Hematopoietic multipotent progenitor cell (in vitro differentiated cells): ENCODE measurements at regions not wholly inside any gene's neighbourhood (a gene's known extent, or its start where the extent isn't known, plus 50 kb on each side); places are given as distances from the start of the nearest gene placed in this dataset.
A peak's percentile ranks its signal among the peaks of the same experiment; 100 is the strongest.

Experiments used
- DNase-seq, 3 donors: peaks; one replicate each; pipeline ENCODE4 v3.0.0-alpha.2; 2011 to 2015; ENCODE audit warnings: low read depth in 2 of 3, low spot score in 2 of 3

DNA sequence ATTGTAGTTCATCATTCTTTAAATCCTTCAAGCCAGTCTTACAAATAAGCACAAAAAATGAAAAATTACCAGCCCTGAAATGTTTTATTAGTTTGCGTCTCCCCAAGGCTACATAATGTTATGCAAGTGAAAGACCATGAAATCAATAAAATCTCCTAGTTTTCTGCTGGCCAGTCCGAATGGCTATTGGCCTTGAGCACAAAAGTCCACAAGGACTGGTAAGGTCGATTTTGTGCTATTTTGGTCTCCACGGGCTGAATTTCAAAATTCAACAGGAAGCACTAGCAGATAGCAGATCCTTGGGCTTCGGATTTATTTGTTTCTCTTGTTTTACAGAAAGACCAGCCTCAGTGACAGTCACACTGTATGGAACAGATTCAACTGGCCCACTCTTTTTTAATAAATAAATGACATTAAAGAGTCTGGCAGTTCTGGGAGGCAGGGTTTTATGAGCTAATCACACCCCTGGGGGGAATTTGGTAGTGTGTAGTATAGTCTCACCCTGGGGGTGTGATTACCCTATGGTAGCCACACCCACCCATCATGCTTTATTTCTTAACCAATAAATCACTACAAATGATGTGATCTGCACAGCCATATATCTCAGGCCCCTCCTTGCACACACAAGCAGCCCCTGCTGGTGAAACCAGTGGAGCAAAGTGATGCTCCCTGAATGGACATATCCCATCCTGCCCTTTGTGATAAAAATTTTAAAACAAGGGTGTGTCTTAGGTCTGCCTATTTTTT is 51.1 kb upstream of the TMEM33 start:
- no peak for DNase-seq

DNA sequence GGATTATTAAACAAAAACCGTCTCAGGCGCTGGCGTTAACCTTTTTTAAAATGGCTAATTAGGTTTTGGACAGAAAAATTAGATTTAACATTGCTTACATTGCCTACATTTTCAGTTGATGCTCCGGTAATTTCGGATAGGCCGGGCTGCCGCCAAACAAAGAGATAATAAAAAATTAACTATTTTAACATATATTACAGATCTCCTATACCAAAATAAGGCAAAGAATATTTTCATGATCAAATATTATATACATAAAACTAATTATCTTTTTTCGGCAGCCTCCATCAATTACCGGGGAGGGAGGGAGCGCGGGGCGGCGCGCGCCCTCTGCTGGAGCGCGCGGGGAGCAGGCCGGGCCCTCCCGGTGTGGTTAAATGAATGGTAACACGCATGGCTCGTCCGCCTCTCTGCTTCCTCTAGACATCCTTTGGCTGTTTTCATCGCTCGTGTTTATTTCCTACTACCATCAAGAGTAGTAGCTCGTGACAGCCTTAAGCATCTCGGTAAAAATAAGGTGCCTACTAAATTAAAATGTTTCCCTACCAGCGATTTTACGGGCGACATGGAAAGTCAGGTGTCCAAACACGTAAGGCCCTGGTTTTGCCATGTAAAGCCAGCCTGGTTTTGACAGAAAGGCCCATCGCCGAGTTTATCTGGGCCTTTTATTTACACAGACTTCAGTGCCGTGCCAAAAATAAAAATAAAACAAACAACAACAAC is 52.4 kb upstream of the TMEM33 start:
- DNase-seq, result peak; percentile 22 to 64 (median 48)

DNA sequence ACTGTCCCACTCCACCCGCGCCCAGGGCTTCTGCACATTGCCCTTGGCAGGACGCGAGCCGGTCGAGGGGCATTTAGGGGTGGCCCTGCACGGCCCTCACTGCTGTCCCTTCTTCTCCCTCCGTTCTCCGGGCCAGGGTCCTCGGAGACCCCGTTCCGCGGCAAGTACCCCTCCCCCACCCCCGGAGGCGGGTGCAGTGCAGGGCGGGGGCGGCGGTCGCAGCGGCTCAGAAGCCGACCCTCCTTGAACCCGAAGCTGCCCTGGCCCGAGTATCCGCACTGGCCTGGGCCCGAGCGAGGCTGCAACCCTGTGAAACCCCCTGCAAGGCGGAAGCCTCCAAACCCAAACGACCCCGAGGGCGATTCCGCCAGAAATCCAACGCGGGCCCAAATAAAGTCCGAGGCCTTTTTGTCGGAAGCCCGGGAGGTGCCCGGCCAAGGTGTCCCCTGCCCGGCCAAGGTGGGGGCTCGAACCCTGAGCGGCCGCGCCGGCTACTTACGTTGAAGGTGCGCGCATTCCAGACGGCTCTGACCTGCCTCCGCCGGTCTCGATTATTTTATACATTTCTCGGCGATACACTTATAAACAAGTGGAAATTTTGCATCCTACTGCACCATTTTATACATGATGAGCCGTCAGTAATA is 53.1 kb upstream of the TMEM33 start:
- no peak for DNase-seq

DNA sequence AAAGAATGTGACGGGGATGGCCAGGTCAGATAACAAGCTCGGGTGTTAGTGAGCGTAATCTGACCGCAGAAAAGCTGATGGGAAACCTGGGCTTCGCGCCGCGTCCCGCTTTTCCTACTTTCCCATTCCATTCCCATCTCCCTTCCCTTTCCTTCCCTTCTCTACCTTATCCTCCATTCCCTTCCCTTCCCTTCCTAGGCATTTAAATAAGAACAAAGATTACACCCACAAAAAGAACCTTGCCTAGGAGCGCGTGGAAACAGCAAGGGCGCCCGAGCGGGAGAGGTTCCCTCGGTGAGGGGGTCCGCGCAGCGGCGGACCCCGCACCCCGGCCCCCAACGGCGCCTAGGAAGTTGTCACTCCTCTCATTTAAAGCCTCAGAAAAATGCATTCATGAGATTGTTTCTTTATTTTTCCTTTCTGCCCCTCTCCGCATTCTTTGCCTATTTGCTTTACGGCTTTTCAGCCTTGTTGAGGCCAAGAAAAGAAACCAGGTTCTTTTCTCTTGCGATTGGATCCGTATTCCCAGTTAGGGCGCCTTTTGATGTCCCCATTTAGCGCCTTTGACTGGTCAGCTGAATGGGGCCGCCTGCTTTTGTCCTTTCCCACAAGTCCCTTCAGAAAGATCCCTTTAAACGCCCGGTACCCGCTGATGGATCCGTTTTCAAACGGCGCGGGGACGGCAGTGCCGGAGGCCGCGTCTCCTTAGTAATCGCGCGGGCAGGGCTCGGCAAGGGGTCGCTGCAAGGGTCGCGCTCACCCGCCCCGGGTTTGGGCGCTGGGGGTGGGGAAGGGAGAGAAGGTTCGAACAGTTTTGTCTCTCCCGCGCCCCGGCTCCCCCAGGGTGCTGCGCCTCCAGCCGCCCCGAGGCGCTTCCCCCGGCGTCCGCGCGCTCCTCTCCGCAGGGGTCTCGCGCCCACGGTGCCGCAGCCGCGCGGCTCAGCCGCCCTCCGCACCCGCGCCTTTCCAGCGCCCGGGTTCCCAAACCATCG is 54.1 kb upstream of the TMEM33 start:
- peak in 1 of 3 donors; percentile 39 for DNase-seq

DNA sequence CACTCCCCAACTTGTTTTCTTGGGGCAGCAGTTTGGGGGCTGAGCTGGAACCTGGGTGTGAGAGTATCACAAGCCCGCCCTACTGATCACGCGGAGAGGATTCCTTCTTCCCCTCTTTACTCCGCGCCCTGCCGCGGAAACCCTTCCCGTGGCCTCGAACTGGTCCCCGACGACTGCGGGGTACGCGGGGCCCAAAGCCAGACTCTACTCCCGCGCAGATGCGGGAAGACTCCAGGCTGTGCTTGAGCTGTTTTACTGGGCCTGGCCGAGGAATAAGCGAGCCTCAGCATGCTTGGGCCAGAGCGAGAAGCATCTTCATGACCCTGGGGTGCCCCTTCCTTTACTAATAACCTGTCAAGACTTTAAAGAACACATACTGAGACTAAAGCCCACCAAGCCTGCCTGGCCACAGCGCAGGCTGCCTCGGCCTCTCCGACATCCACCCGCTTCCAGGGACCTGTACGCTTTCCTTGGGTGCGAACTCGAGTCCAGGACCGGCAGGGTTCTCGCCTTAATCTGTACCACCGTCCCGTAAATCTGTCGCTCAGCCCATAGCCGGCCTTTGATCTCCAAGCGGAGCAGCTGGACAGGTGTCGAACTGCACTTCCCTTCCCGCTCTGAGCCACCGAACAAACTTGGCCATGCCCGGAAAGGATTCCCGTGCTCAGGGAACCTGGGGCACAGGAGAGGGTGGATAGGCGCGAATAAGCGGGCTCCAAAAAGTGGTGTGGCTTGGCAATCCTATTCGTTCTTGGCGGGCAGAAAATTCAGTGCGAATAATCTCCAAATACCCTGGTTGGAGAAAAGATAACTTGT is 55.0 kb upstream of the TMEM33 start:
- no peak for DNase-seq

DNA sequence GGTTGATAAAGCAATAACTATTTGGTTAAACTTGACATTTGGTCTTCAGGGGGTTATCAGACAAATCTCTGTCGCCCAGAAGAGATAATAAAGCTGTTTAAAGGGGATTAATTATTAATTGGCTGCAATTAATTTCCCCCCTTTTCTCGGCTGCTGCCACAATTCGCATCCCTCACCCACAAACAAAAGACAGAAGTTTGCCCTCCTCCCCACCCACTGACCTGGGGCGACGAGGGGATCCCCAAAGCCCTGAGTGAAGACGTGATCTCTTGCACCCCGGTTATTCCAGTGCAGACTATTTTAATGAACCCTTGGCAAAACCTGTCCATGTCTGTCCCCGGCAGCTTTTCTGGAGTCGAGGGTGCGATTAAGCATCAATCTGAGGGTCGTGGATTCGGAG is 55.7 kb upstream of the TMEM33 start:
- DNase-seq, result no peak

DNA sequence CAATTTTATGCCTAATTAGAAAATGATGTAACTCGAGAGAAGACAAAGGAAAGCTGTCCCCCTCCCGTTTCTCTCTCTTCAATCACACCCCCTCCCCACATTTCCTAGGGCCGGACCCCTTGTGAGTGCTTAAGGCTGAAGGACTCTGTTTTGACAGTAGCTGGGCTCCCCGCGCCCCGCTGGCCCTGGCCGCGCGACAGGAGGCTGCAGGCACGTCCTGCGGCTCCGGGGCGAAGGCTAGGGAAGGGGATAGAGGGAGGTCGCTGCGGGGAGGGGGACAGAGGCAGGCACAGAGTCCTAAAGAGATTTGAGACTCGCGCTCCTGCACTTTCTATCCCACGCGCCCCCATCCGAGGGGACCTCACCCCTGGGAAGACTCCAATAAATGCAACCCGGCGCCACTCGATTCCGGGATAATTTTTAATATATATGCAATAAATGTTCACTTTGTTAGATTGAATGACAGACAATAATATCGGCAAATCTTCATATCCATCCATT is 56.2 kb upstream of the TMEM33 start:
- DNase-seq, result no peak

DNA sequence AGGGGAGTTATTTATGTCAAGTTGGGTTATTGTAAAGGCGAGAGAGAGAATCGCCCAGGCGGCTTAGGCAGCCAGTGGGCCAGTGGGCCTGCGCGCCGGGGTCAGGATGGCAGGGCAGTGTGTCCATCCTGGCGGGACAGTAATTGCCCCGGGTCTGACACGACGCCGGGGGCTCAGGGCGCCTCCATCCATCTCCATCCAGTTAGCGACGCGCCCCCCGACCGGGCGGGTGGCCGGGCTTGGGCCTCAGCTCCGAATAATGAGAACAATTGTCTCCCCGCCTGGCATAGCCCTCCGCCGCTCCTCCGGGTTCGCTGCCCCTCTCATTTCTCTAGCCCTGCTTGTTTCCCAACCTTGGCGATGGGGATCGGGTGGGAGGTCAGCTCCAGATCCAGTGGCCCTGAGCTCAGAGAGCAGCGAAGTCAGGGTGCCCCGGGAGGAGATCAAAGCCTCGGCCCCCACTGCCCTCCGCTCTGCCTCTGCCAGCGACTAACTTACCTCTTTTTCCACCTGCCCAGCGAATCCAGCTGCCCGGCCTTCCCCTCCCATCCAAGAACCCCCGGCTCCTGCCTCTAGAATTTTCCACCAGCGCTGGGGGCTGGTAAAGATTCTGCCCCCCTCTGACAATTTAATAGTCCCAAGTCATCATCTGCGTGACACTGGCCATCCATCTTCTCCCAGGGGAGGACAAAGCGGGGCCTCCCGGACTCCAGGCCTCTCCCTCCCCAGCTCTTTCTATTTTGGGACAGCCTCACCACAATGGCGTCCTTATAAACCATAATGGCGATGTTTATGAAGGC is 56.9 kb upstream of the TMEM33 start:
- no peak for DNase-seq

DNA sequence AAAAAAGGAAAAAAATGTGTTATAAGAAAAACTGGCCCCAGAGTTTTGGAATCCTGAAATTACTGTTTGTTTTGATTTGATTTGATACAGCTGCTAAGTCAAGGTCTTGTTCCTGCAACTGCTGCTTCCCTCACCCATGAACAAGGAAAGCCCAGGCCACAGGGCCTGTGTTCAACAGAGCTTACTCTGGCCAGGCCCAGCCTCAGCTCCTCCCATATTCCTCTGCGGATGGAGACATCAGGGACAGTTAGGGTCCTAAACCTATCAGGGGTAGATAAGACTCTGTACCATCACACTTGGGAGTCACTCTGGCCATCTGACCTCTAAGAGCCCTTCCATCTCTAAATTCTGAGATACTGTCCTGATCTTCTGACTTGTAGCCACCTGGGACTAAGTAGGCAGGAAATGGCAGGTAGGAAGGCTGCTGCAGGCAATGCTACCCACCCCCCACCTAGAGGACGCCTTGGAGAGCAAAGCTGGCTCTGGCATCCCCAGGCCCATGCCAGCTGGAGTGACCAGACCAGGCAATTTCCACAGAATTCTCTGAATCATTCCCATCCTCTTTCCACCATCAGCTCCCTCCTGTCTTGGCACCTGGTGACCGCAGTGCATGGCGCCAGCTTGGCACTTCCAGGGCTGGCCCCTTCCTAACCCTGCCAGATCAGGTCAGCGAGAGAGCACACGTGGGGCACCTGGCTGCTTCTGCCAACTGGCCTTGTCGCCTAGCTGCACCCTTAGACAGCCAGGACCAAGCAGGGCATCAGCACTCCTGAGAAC is 58.0 kb upstream of the TMEM33 start:
- no peak for DNase-seq

DNA sequence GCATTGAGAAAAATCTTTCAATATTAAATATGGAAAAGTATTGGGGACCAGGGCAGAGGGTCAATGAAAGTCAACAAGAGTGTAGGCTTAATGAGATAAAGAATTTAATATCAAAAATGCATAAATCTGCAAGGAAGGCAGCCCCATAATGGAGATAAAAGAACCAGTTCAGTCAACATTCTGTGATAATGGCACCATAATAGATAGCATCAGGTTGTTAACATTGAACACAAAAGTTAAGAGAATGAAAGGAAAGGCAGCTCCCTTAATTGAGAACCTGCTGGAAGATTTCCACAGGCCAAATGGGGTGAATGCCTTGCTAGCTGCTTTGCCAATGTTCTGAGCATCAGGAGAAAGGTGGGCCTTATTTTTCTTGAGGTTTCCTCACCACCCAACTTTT is 60.4 kb upstream of the TMEM33 start:
- no peak for DNase-seq

DNA sequence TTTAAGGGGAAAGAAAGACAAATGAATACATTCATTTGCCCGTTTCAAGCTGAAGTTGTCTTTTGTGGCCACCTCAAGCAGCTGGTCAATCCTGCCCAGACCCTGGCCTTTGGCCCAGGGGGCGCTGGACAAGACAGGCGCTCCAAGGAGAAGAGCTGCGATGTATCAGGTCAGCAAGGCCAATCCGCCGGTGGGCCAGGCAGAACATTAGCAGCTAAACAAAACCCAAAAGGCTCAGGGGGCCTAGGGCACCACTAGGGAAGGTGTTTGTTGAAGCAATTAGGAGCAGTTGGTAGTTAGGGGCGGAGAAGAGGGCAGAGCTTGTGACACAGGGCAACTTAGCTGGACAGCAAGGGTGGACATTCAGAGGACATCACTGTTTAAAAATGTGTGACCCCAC is 60.8 kb upstream of the TMEM33 start:
- DNase-seq, result no peak

DNA sequence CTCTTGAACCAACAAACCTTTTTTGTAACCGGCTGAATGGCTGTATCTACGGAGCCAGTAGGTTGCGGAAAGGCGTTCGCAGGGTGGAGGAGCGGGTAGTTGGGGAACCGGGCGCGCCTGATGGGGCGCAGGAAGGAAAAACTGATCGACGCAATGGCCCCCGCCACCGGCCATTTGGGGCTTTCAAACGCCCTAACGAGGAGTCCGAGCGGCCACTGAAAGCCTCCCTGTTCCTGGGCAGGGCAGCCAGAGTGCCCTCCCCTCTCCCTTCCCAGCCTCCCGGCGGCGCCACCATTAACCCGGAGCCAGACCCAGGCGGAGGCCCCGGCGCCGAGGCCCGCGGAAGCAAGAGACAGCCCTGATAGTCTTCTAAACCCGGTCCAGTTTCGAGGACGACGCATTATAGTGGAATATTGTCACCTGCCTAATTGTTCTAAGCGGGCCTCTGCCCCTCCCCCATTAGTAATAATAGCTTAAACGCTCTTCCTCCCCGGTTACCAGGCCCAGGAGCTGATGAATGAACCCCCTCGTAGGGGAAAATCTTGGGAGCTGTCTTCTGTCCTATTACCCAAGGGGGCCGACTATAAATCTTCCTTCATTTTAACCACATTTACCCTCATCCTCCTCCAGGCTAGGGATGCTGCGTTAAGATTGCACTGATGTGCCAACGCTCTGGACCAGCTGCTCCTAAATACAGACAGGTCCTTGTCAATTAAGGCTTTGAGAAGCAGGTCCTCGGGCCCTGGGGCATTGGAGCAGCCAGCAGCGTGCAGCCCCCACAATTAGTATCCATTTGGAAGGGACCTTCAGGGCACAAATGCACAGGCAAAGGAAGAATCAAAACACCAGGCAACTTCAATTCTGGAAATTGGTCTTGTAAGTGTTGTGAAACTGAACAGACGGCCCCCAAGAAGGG is 61.6 kb upstream of the TMEM33 start:
- DNase-seq, result no peak

DNA sequence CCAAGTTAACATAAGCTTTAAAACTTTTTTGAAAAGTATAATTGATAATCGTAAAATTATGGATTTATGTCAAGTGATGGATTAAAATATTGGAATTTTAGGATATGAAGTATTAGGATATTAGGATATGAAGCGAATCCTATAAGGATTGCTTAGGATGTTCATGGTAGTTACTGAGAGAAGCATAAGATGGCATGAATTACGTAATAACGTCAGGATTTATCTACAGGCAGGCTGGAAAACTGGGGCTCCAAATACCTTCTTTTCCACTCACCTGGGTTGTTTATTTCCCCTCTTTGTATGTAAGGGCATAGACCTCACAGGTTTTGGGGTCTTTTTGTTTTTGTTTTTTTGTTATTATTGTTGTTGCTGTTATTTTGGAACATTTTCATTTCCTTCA is 65.2 kb upstream of the TMEM33 start:
- no peak for DNase-seq

DNA sequence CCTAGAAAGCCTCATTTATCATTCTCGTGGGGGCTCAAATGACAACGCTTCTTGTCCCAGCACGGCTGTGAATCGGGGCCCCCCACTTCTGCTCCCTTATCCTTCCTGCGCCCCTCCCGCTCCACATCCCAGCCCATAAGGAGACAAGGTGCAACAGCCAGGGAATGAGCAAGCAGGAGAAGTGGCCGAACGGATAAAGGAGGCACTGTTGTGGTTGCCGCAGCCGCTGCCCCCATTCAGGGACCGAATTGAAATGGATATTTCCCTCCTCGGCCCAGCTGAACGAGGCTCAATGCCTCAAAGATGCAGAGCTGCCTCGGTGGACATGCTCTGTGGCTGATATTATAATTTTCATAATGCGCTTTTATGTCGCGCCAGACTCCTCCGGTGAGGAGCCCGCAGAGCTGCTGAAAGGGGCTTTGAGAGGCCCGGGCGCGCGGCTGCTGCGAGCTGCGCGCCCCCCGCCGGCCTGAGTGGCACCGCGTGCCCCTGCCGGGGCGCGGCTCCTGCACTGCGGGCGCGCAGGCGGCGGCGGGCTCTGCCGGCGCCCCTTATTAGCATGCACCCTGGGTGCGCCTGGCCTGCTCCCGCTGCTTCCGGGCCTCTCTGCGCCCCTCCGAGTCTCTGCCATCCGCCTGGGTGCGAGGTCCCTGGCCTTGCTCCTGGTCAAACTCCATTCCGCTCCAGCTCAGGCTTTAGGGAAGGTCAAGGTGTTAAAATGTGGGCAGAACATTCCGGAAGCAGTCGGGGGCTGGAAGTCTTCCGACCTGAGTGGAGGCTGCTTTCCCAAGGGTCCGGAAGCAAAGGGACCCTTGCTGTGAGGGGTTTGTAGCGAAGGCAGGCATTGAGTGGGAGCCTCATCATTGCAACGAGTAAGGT is 68.2 kb upstream of the TMEM33 start:
- no peak for DNase-seq

DNA sequence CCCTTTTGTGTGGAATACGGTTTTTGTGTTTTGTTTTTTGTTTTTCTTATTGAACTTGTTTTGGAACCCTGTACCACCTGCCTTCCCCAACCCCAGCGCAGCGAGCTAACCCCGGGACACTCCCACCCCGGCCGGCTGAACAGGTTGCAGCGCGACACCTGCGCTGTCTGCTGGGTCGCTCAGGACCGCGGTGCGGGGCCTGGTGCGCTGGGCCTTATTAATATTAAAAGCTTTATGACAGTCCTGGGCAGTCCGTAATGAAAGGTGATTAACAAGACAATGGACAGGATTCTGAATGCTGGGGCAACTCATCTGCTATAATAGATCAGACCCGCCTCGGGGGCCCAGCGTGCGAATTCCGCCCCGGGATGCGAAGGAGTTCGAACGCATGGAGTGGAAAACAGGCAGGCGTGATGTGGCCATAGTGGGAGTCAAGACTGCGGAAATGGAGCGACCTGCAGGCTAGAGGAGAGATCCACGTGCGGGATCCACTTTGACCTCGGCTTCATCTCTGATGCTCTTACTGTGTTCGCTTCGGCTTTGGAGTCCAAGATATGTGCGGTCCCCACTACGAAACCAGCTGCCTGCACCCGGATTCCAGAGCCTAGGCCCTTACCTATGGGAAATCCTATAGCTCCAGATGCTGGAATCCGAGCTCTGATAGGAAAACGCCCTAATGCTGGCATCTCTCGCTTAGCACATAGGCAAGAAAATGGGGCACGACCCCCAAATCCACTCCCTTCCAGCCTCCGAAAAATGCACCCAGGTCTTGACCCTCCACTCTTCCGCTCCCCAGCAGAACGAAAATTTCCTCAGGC is 69.0 kb upstream of the TMEM33 start:
- no peak for DNase-seq
